ENCODE measurements at regions not wholly inside any gene's neighbourhood (a gene's known extent, or its start where the extent isn't known, plus 50 kb on each side); places are given as distances from the start of the nearest gene placed in this dataset.
"Not testable (repeated sequence)": the region's sequence is repeated elsewhere in the genome, so short reads cannot be mapped to it uniquely, and the experiment has no call there.

GRCh38 chr17:16866436-16866835 lies 105.5 kb downstream of the TNFRSF13B start:
- no peaks in the 10 kb centered on the region for H3K4me1 ChIP-seq (ENCODE audit: insufficient read depth, low read length)
- H2BK5ac ChIP-seq (ENCODE audit: insufficient read length, low read length) = no peak overlapping the region
- no peak overlapping the region for H3K56ac ChIP-seq (ENCODE audit: insufficient read length, low read depth, low read length)
- H2BK12ac ChIP-seq (ENCODE audit: insufficient read length, low read depth, low read length) = no peak overlapping the region
- H3K27ac ChIP-seq (ENCODE audit: insufficient read length, low read depth, low read length) = no peak overlapping the region
- H3K4me3 Mint-ChIP-seq = no peak overlapping the region
- no CpG with 5 or more reads among the region's 8 CpGs for WGBS (ENCODE audit: extremely low coverage, insufficient read length, low lambda C conversion rate)
- no peak for DNase-seq
- no peak overlapping the region for H2AFZ ChIP-seq (ENCODE audit: low read length)
- no peak overlapping the region for H3K9ac ChIP-seq (ENCODE audit: extremely low read depth, insufficient read length, low read length)
- no peak overlapping the region for H3K4ac ChIP-seq (ENCODE audit: low read depth, low read length)
- no peaks in the 10 kb centered on the region for H3K79me2 ChIP-seq (ENCODE audit: insufficient read depth, low read length)
- no peak overlapping the region for H2BK15ac ChIP-seq (ENCODE audit: low read depth, low read length)
- no peak overlapping the region for H3K4me2 ChIP-seq (ENCODE audit: insufficient read depth, insufficient read length, low read length)
- H3K79me1 ChIP-seq (ENCODE audit: insufficient read depth, low read depth, low read length, poor library complexity, severe bottlenecking) = no peaks in the 10 kb centered on the region
- H3K4me1 Mint-ChIP-seq = peaks cover 20 to 24% of the 10 kb centered on the region in 2 experiments
- H3K9me3 ChIP-seq (ENCODE audit: control insufficient read depth, low read depth, low read length) = no peaks in the 10 kb centered on the region
- H2BK120ac ChIP-seq (ENCODE audit: low read depth, low read length, poor library complexity, severe bottlenecking) = no peak overlapping the region
- H3K27me3 ChIP-seq (ENCODE audit: insufficient read depth, low read length) = no peaks in the 10 kb centered on the region
- H4K20me1 ChIP-seq (ENCODE audit: control insufficient read depth, insufficient read depth, insufficient read length) = no peaks in the 10 kb centered on the region
- no peak overlapping the region for H3K23ac ChIP-seq (ENCODE audit: insufficient read length, low read depth, low read length)
- H3T11ph ChIP-seq (ENCODE audit: low read length) = no peak overlapping the region
- H3K23me2 ChIP-seq (ENCODE audit: insufficient read length, low read depth, low read length, poor library complexity, severe bottlenecking) = no peaks in the 10 kb centered on the region
- no peak overlapping the region for H3K18ac ChIP-seq (ENCODE audit: insufficient read length, low read depth, low read length)
- no peak overlapping the region for H2AK5ac ChIP-seq (ENCODE audit: insufficient read length, low read length)
- no peak overlapping the region for H4K91ac ChIP-seq (ENCODE audit: insufficient read length, low read depth, low read length)
- H3K14ac ChIP-seq (ENCODE audit: insufficient read depth, low read length) = no peak overlapping the region
- no peak for TF ChIP-seq CTCF (conservative IDR thresholded peaks at IDR 0.05)
- no peaks in the 10 kb centered on the region; a peak in 1 of 5 replicates for H3K9me3 Mint-ChIP-seq
- no peaks in the 10 kb centered on the region; a peak in 1 of 7 replicates for H3K36me3 Mint-ChIP-seq (ENCODE audit: insufficient read depth in 1 of 3, low read depth in 3 of 3)
- H3K27me3 Mint-ChIP-seq (ENCODE audit: low read depth) = peaks cover 2% of the 10 kb centered on the region
- H4K8ac ChIP-seq (replicated peaks; ENCODE audit: insufficient read length, low read depth, low read length) = no peak overlapping the region
- no peak overlapping the region for H4K5ac ChIP-seq (ENCODE audit: insufficient read length, low read depth, low read length)
- no peak overlapping the region for H3K27ac Mint-ChIP-seq
- H2BK20ac ChIP-seq (ENCODE audit: low read depth, low read length, poor library complexity, severe bottlenecking) = no peak overlapping the region

GRCh38 chr17:16865704-16866103 lies 106.2 kb downstream of the TNFRSF13B start:
- H3K23me2 ChIP-seq (ENCODE audit: insufficient read length, low read depth, low read length, poor library complexity, severe bottlenecking); H3K79me1 ChIP-seq (ENCODE audit: insufficient read depth, low read depth, low read length, poor library complexity, severe bottlenecking); H3K79me2 ChIP-seq (ENCODE audit: insufficient read depth, low read length); H3K27ac ChIP-seq (ENCODE audit: insufficient read length, low read depth, low read length); H4K8ac ChIP-seq (replicated peaks; ENCODE audit: insufficient read length, low read depth, low read length); H2BK120ac ChIP-seq (ENCODE audit: low read depth, low read length, poor library complexity, severe bottlenecking); H2BK15ac ChIP-seq (ENCODE audit: low read depth, low read length); H3K14ac ChIP-seq (ENCODE audit: insufficient read depth, low read length); H3K27me3 Mint-ChIP-seq (ENCODE audit: low read depth); H3K9ac ChIP-seq (ENCODE audit: extremely low read depth, insufficient read length, low read length); H2BK12ac ChIP-seq (ENCODE audit: insufficient read length, low read depth, low read length); H4K91ac ChIP-seq (ENCODE audit: insufficient read length, low read depth, low read length); H4K20me1 ChIP-seq (ENCODE audit: control insufficient read depth, insufficient read depth, insufficient read length); DNase-seq; H3K4ac ChIP-seq (ENCODE audit: low read depth, low read length); H3K56ac ChIP-seq (ENCODE audit: insufficient read length, low read depth, low read length); H3K27ac Mint-ChIP-seq; H3K23ac ChIP-seq (ENCODE audit: insufficient read length, low read depth, low read length); H2BK5ac ChIP-seq (ENCODE audit: insufficient read length, low read length); H3K9me3 ChIP-seq (ENCODE audit: control insufficient read depth, low read depth, low read length); H3K4me3 Mint-ChIP-seq; H3K36me3 Mint-ChIP-seq (ENCODE audit: insufficient read depth in 1 of 3, low read depth in 3 of 3); H2AK5ac ChIP-seq (ENCODE audit: insufficient read length, low read length); H3K18ac ChIP-seq (ENCODE audit: insufficient read length, low read depth, low read length); H3K4me2 ChIP-seq (ENCODE audit: insufficient read depth, insufficient read length, low read length); H3K9me3 Mint-ChIP-seq; H2AFZ ChIP-seq (ENCODE audit: low read length); H2BK20ac ChIP-seq (ENCODE audit: low read depth, low read length, poor library complexity, severe bottlenecking); H3K4me1 ChIP-seq (ENCODE audit: insufficient read depth, low read length); H4K5ac ChIP-seq (ENCODE audit: insufficient read length, low read depth, low read length); H3T11ph ChIP-seq (ENCODE audit: low read length); H3K27me3 ChIP-seq (ENCODE audit: insufficient read depth, low read length): not testable (repeated sequence)
- WGBS (ENCODE audit: extremely low coverage, insufficient read length, low lambda C conversion rate) = no CpG with 5 or more reads among the region's 8 CpGs
- peaks cover 13 to 18% of the 10 kb centered on the region in 2 experiments for H3K4me1 Mint-ChIP-seq

All from H9 (cell line).